ENCODE measurements at regions not wholly inside any gene's neighbourhood (a gene's known extent, or its start where the extent isn't known, plus 50 kb on each side); places are given as distances from the start of the nearest gene placed in this dataset.

- no peak for TF ChIP-seq POLR2A (IDR thresholded peaks at IDR 0.05; ENCODE audit: extremely low read depth, insufficient read length)
- TF ChIP-seq, protein P1, sequence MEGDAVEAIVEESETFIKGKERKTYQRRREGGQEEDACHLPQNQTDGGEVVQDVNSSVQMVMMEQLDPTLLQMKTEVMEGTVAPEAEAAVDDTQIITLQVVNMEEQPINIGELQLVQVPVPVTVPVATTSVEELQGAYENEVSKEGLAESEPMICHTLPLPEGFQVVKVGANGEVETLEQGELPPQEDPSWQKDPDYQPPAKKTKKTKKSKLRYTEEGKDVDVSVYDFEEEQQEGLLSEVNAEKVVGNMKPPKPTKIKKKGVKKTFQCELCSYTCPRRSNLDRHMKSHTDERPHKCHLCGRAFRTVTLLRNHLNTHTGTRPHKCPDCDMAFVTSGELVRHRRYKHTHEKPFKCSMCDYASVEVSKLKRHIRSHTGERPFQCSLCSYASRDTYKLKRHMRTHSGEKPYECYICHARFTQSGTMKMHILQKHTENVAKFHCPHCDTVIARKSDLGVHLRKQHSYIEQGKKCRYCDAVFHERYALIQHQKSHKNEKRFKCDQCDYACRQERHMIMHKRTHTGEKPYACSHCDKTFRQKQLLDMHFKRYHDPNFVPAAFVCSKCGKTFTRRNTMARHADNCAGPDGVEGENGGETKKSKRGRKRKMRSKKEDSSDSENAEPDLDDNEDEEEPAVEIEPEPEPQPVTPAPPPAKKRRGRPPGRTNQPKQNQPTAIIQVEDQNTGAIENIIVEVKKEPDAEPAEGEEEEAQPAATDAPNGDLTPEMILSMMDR (IDR thresholded peaks at IDR 0.05; ENCODE audit: low read depth, low read length), result no peak
- TF ChIP-seq, protein P2, sequence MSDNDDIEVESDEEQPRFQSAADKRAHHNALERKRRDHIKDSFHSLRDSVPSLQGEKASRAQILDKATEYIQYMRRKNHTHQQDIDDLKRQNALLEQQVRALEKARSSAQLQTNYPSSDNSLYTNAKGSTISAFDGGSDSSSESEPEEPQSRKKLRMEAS (IDR thresholded peaks at IDR 0.05; ENCODE audit: low read depth, low read length), result no peak
- no peak for TF ChIP-seq MYC (IDR thresholded peaks at IDR 0.05; ENCODE audit: low read depth, low read length)
- DNase-seq (ENCODE audit: low read depth), result no peak
Measured at GRCh38 chr6:40251637-40252300, 317.5 kb upstream of the MOCS1 start.

DNA sequence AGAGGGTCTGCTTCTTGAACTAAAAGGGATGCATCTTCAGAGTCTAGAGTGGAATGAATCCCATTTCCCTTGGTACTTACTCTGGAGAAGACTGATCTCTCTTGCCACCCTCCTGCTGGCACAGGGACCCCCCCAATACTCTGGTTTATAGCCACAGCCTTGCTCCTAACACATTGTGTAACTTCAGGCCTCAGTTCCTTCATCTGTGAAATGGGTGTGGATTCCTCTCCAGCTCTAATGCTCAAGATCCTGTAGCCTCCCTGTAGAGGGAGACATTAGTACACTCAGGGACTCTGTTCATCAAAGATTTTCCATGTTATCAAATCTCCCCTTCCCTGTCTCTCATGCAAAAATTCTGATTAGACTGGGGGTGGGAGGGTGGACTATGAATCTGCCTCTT, 315.7 kb upstream of the MOCS1 start:
- TF ChIP-seq, protein P2 (IDR thresholded peaks at IDR 0.05; ENCODE audit: low read depth, low read length), result no peak
- TF ChIP-seq MYC (IDR thresholded peaks at IDR 0.05; ENCODE audit: low read depth, low read length), result no peak
- TF ChIP-seq POLR2A (IDR thresholded peaks at IDR 0.05; ENCODE audit: extremely low read depth, insufficient read length), result no peak
- TF ChIP-seq, protein P1 (IDR thresholded peaks at IDR 0.05; ENCODE audit: low read depth, low read length), result no peak
- DNase-seq (ENCODE audit: low read depth), result no peak
- no peak overlapping the region for H3K4me3 ChIP-seq (ENCODE audit: low read depth, low read length)

More at GRCh38 chr6:40251637-40252300, 317.5 kb upstream of the MOCS1 start:
- no peak overlapping the region for H3K4me3 ChIP-seq (ENCODE audit: low read depth, low read length)

- TF ChIP-seq, protein P2 (IDR thresholded peaks at IDR 0.05; ENCODE audit: low read depth, low read length), result no peak
- TF ChIP-seq, protein P1 (IDR thresholded peaks at IDR 0.05; ENCODE audit: low read depth, low read length), result no peak
- no peak for TF ChIP-seq MYC (IDR thresholded peaks at IDR 0.05; ENCODE audit: low read depth, low read length)
- no peak for TF ChIP-seq POLR2A (IDR thresholded peaks at IDR 0.05; ENCODE audit: extremely low read depth, insufficient read length)
- DNase-seq (ENCODE audit: low read depth), result no peak
- no peak overlapping the region for H3K4me3 ChIP-seq (ENCODE audit: low read depth, low read length)
Measured at GRCh38 chr6:40247516-40248115, 313.4 kb upstream of the MOCS1 start.

- TF ChIP-seq MYC (IDR thresholded peaks at IDR 0.05; ENCODE audit: low read depth, low read length) (no peak), POLR2A (IDR thresholded peaks at IDR 0.05; ENCODE audit: extremely low read depth, insufficient read length) (no peak)
- TF ChIP-seq, protein P2 (IDR thresholded peaks at IDR 0.05; ENCODE audit: low read depth, low read length), result no peak
- TF ChIP-seq, protein P1 (IDR thresholded peaks at IDR 0.05; ENCODE audit: low read depth, low read length), result no peak
- H3K4me3 ChIP-seq (ENCODE audit: low read depth, low read length), result no peak overlapping the region
- DNase-seq (ENCODE audit: low read depth), result no peak
Measured at GRCh38 chr6:40244699-40245098, 310.4 kb upstream of the MOCS1 start.

GRCh38 chr6:40232698-40233097, 298.4 kb upstream of the MOCS1 start:
- DNase-seq (ENCODE audit: low read depth), result no peak
- no peak overlapping the region for H3K4me3 ChIP-seq (ENCODE audit: low read depth, low read length)
- TF ChIP-seq MYC (IDR thresholded peaks at IDR 0.05; ENCODE audit: low read depth, low read length) (no peak), POLR2A (IDR thresholded peaks at IDR 0.05; ENCODE audit: extremely low read depth, insufficient read length) (no peak)
- TF ChIP-seq, protein P1 (IDR thresholded peaks at IDR 0.05; ENCODE audit: low read depth, low read length), result no peak
- TF ChIP-seq, protein P2 (IDR thresholded peaks at IDR 0.05; ENCODE audit: low read depth, low read length), result no peak

Measured in NB4 (cell line).